ENCODE measurements at regions not wholly inside any gene's neighbourhood (a gene's known extent, or its start where the extent isn't known, plus 50 kb on each side); places are given as distances from the start of the nearest gene placed in this dataset.

DNA sequence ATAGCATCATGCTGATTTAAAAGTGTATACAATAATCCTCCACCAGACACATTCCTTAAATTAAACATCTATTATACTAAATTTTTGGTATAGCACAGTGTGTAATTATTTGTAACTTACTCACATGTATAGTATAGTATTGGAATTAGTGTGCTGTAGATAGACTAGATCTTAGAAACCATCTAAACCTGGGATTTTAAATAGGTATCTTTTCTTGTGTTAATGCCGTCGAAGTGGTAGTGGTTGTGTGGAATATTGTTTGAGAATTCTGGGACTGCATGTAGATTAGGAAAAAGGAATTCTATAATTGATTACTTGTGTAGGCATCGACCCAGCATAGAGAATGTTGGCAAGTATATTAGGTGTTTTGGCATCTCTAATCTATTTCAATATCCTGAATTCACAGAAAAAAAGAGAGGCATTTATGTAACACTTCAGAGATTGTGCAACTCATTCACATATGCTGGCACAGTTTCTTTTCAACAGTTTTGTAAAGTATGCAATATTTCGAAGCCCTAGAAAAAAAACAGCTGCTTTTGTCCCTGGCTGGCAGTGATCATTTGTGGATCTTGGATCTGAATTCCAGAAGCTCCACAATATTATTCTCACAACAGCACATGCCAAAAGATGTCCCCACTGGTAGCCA, 145.5 kb upstream of the AGR3 start:
- TF ChIP-seq, protein P1, sequence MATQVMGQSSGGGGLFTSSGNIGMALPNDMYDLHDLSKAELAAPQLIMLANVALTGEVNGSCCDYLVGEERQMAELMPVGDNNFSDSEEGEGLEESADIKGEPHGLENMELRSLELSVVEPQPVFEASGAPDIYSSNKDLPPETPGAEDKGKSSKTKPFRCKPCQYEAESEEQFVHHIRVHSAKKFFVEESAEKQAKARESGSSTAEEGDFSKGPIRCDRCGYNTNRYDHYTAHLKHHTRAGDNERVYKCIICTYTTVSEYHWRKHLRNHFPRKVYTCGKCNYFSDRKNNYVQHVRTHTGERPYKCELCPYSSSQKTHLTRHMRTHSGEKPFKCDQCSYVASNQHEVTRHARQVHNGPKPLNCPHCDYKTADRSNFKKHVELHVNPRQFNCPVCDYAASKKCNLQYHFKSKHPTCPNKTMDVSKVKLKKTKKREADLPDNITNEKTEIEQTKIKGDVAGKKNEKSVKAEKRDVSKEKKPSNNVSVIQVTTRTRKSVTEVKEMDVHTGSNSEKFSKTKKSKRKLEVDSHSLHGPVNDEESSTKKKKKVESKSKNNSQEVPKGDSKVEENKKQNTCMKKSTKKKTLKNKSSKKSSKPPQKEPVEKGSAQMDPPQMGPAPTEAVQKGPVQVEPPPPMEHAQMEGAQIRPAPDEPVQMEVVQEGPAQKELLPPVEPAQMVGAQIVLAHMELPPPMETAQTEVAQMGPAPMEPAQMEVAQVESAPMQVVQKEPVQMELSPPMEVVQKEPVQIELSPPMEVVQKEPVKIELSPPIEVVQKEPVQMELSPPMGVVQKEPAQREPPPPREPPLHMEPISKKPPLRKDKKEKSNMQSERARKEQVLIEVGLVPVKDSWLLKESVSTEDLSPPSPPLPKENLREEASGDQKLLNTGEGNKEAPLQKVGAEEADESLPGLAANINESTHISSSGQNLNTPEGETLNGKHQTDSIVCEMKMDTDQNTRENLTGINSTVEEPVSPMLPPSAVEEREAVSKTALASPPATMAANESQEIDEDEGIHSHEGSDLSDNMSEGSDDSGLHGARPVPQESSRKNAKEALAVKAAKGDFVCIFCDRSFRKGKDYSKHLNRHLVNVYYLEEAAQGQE (IDR thresholded peaks at IDR 0.05; ENCODE audit: low read depth) = no peak
- TF ChIP-seq YY1 (IDR thresholded peaks at IDR 0.05; ENCODE audit: low read depth) (no peak), CEBPB (IDR thresholded peaks at IDR 0.05) (no peak), EP300 (IDR thresholded peaks at IDR 0.05; ENCODE audit: borderline replicate concordance) (no peak), CREB1 (IDR thresholded peaks at IDR 0.05; ENCODE audit: low read depth) (no peak), ZBTB7A (IDR thresholded peaks at IDR 0.05; ENCODE audit: low read depth) (no peak), TCF12 (IDR thresholded peaks at IDR 0.05; ENCODE audit: low read depth) (no peak), TAF1 (IDR thresholded peaks at IDR 0.05; ENCODE audit: low read depth) (no peak), NFIC (IDR thresholded peaks at IDR 0.05) (no peak)

All from Ishikawa (cell line).